K562 (cell line): ENCODE measurements at regions not wholly inside any gene's neighbourhood (a gene's known extent, or its start where the extent isn't known, plus 50 kb on each side); places are given as distances from the start of the nearest gene placed in this dataset.

Experiments
- ADNP ChIP-seq: fragments of 200-800 bp; sonication (Bioruptor generic); IDR thresholded peaks from 2 replicates; pipeline ENCODE4 v1.6.1; 2016; ENCODE audit warnings: missing genetic modification characterization, missing compliant biosample characterization
- AFF1 ChIP-seq, 2 experiments: fragments of 450-650 bp; IDR thresholded peaks; 2 replicates each; pipeline ENCODE4 v1.6.1; 2018; ENCODE audit warnings: mild to moderate bottlenecking in 2 of 2, low read depth in 1 of 2; ENCODE audit not compliant: partially characterized antibody in 2 of 2
- ARID1B ChIP-seq: fragments of 450-650 bp; IDR thresholded peaks from 2 replicates; pipeline ENCODE4 v1.6.1; 2016; ENCODE audit warnings: antibody characterized with exemption, mild to moderate bottlenecking, inconsistent platforms
- CTCF ChIP-seq, 3 experiments: IDR thresholded peaks in 2 of 3; conservative IDR thresholded peaks in 1 of 3; 2 replicates each; pipeline ENCODE4 v1.5.1; 2011 to 2012; ENCODE audit warnings: low read length in 3 of 3, mild to moderate bottlenecking in 3 of 3, control low read depth in 2 of 3, improper control_type of control experiment in 1 of 3, inconsistent platforms in 1 of 3, low read depth in 1 of 3, mixed read lengths in 1 of 3, moderate library complexity in 1 of 3; ENCODE audit not compliant: insufficient read depth in 2 of 3
- FOXM1 ChIP-seq, 2 experiments: fragments of 450-650 bp in 1 of 2; sonication (generic) in 1 of 2; formaldehyde crosslinking in 1 of 2; IDR thresholded peaks; 2 replicates each; pipeline versions ENCODE4 v1.6.1 to v1.9.0; 2017 to 2022; ENCODE audit warnings: low read depth in 2 of 2, mild to moderate bottlenecking in 2 of 2, missing genetic modification reagents in 1 of 2, moderate library complexity in 1 of 2
- HMGXB4 ChIP-seq: sonication (generic); formaldehyde crosslinking; IDR thresholded peaks from 2 replicates; pipeline ENCODE4 v1.8.1; 2023; ENCODE audit warnings: mild to moderate bottlenecking, missing genetic modification reagents
- HNRNPUL1 ChIP-seq: fragments of 200-400 bp; formaldehyde crosslinking; IDR thresholded peaks from 2 replicates; pipeline ENCODE4 v1.6.1; 2017; ENCODE audit warnings: low read length
- MXI1 ChIP-seq: IDR thresholded peaks from 2 replicates; pipeline ENCODE4 v1.6.1; 2011; ENCODE audit warnings: low read depth, mild to moderate bottlenecking, improper control_type of control experiment, low read length
- NR2C1 ChIP-seq, 2 experiments: fragments of 450-650 bp; IDR thresholded peaks; 2 replicates each; pipeline ENCODE4 v1.6.1; 2017; ENCODE audit warnings: mild to moderate bottlenecking in 2 of 2, antibody characterized with exemption in 1 of 2, inconsistent platforms in 1 of 2, missing compliant biosample characterization in 1 of 2, missing genetic modification characterization in 1 of 2
- NR2C2 ChIP-seq, 2 experiments: fragments of 200-800 bp in 1 of 2; sonication (Bioruptor generic) in 1 of 2; sonication (generic) in 1 of 2; formaldehyde crosslinking in 1 of 2; IDR thresholded peaks; 2 replicates each; pipeline versions ENCODE4 v1.6.1 to v1.8.0; 2016 to 2022; ENCODE audit warnings: mild to moderate bottlenecking in 1 of 2, missing compliant biosample characterization in 1 of 2, missing genetic modification characterization in 1 of 2, missing genetic modification reagents in 1 of 2
- PHF20 ChIP-seq: fragments of 450-650 bp; IDR thresholded peaks from 2 replicates; pipeline ENCODE4 v1.6.1; 2018; ENCODE audit not compliant: partially characterized antibody
- POLR2AphosphoS5 ChIP-seq: IDR thresholded peaks from 2 replicates; pipeline ENCODE4 v1.6.1; 2011; ENCODE audit warnings: mild to moderate bottlenecking, low read depth, low read length, moderate library complexity; ENCODE audit not compliant: control insufficient read depth, insufficient read depth
- RBM22 ChIP-seq: fragments of 200-400 bp; formaldehyde crosslinking; IDR thresholded peaks from 2 replicates; pipeline ENCODE4 v1.6.1; 2018; ENCODE audit warnings: low read length, low read depth; ENCODE audit not compliant: poor library complexity, severe bottlenecking
- USF1 ChIP-seq: sonication (generic); formaldehyde crosslinking; IDR thresholded peaks from 2 replicates; pipeline ENCODE4 v1.9.0; 2022; ENCODE audit warnings: mild to moderate bottlenecking, missing genetic modification reagents

- TF ChIP-seq HMGXB4 (no peak), ARID1B (no peak), NR2C2 (CRISPR knock-in tag; IDR thresholded peaks at IDR 0.05) (no peak), NR2C2 (tag; IDR thresholded peaks at IDR 0.05) (no peak), NR2C1 (IDR thresholded peaks at IDR 0.05) (no peak), NR2C1 (tag; IDR thresholded peaks at IDR 0.05) (no peak), PHF20 (no peak), ADNP (tag) (no peak), CTCF (IDR thresholded peaks at IDR 0.05 in 2 of 3, conservative IDR thresholded peaks at IDR 0.05 in 1 of 3; ENCODE audit: insufficient read depth in 2 of 3, low read depth in 1 of 3, low read length in 3 of 3) (no peak), HNRNPUL1 (no peak), AFF1 (IDR thresholded peaks at IDR 0.05; ENCODE audit: low read depth in 1 of 2, partially characterized antibody in 2 of 2) (no peak), RBM22 (no peak), POLR2AphosphoS5 (no peak), USF1 (CRISPR knock-in tag) (no peak), MXI1 (no peak), FOXM1 (IDR thresholded peaks at IDR 0.05; ENCODE audit: low read depth) (no peak), FOXM1 (CRISPR knock-in tag; IDR thresholded peaks at IDR 0.05; ENCODE audit: low read depth) (no peak)
Measured at GRCh38 chr17:33603789-33604188, 310.7 kb upstream of the ASIC2 start.
